GM21737 (cell line): ENCODE measurements at regions not wholly inside any gene's neighbourhood (a gene's known extent, or its start where the extent isn't known, plus 50 kb on each side); places are given as distances from the start of the nearest gene placed in this dataset.
"Not testable (repeated sequence)": the region's sequence is repeated elsewhere in the genome, so short reads cannot be mapped to it uniquely, and the experiment has no call there.

Experiments
- ATAC-seq: cut with Tn5 transposase; IDR thresholded peaks from one replicate; pipeline ENCODE4 v1.9.1; 2021; ENCODE audit warnings: mild to moderate bottlenecking, moderate library complexity; ENCODE audit not compliant: unreplicated experiment

GRCh38 chr17:77332034-77332971 is 191.5 kb downstream of the SEC14L1 start:
- ATAC-seq, result no peak

GRCh38 chr17:77332981-77333685 is 192.4 kb downstream of the SEC14L1 start:
- ATAC-seq, result no peak

DNA sequence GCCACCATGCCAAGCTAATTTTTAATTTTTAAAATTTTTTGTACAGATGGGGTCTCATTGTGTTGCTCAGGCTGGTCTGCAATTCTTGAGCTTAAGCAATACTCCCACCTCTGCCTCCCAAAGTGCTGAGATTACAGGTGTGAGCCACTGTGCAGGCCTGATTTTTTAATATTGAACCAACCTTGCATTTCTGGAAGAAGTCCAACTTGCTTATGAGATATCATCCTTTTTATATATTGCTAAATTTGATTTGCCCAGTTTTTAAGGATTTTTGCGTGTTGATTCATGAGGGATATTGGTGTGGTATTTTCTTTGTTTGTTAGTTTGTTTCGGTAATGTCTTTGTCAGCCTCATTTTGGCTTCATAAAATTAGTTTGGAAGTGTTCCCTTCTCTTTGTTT is 196.4 kb downstream of the SEC14L1 start:
- ATAC-seq, result no peak

GRCh38 chr17:77341069-77341541 is 200.3 kb downstream of the SEC14L1 start:
- no peak for ATAC-seq

DNA sequence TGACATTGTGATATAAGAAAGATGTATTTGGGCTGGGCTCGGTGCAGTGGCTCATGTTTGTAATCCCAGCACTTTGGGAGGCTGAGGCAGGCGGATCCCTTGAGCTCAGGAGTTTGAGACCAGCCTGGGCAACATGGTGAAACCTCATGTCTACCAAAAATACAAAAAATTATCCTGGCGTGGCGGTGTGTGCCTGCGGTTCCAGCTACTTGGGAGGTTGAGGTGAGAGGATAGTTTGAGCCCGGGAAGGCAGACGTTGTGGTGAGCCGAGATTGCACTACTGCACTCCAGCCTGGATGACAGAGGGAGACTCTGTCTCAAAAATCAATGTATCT is 201.9 kb downstream of the SEC14L1 start:
- ATAC-seq, result not testable (repeated sequence)

- no peak for ATAC-seq
These were observed 202.4 kb downstream of the SEC14L1 start for GRCh38 chr17:77343031-77343800.

GRCh38 chr17:77344038-77344437 is 203.3 kb downstream of the SEC14L1 start:
- ATAC-seq, result no peak

GRCh38 chr17:77345260-77345910 is 204.6 kb downstream of the SEC14L1 start:
- no peak for ATAC-seq

DNA sequence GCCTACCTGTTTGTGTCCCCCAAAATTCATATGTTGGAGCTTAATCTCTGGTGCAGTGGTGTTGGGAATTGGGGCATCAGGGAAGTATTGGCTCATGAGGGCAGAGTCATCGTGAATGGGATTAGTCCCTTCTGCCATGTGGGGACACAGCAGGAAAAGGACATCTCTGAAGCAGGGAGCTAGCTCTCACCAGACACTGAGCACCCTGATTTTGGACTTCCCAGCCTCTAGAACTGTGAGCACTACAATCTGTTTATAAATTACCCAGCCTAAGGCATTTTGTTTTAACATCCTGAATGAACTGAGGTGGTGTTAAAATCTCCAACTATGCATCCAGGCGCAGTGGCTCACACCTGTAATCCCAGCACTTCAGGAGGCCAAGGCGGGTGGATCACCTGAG is 206.0 kb downstream of the SEC14L1 start:
- ATAC-seq, result no peak

DNA sequence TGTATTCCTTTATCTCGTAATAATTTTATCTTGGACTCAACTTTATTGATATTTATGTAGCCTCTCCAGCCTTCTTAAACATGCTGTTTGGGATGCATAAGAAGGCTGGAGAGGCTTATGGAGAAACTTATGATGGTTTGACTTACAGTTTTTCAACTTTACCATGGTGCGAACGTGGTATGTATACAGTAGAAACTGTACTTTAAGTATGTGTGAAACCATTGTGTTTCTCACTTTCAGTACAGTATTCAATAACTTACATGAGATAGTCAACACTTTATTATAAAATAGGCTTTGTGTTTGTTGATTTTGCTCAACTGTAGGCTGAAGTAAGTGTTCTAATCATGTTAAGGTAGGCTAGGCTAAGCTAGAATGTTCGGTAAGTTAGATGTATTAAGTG is 206.8 kb downstream of the SEC14L1 start:
- no peak for ATAC-seq

GRCh38 chr17:77349976-77350830 is 209.4 kb downstream of the SEC14L1 start:
- ATAC-seq, result no peak

DNA sequence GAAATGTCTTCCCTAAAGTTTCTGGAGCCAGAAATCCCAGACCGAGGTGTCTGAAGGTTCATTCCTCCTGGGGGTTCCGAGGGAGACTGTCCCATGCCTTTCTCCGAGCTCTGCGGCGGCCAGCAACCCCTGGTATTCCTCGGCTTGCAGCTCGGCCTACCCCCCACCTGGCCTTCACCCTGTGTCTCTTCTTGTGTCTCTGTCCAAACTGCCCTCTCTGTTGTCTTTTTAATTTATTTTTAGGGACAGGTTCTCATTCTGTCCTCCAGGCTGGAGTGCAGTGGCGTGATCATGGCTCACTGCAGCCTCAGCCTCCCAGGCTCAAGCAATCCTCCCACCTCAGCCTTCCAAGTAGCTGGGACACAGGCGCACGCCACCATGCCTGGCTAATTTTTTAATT is 211.7 kb downstream of the SEC14L1 start:
- no peak for ATAC-seq

DNA sequence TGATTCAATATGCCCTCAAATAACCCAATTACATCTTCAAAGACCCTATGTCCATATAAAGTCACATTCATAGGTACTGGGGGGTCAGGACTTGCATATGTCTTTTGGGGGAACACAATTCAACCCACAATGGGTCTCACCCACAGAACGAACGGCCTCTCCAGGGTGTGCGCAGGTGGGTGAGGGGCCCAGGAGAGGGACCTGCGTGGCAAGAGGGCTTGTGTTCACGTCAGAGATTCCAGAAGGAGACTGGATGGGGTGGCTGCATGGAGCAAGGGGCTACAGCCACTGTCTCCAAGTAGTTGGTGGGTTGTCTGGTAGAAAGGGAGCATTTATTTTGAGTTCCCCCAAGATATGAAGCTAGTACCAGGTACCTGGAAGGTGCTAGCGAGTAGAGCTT is 212.2 kb downstream of the SEC14L1 start:
- no peak for ATAC-seq

DNA sequence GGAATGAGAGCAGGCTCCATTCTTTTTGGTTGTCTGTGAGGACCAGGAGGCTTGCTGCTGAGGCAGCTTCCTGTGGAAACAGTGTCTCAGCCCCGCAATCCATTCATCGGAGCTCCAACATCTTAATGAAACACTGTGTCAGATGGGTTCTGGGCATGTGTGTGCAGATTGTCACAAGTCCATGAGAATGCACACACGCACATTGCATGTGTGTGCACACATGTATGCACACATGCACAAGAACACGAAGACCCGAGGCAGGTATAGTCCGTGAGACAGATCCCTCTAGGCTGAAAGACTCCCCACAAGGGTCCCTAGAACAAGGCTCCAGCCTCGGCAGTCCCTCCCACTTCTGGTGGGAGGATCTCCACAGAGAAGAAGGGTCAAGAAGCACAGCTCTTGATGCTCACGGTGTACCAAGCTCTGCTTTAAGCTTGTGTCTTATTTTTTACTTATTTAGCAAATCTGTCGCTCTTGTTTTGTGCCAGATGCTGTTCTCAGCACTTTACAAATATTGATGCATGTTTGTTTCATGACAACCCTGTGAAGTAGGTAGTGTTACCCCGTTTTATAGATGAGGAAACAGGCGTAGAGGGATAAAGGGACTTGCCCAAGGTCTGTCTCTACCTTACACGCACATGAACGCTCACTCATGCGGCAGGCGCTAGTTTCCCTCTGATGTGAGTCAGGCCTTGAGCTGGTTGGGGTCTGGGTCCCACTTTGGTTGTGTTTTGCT is 213.1 kb downstream of the SEC14L1 start:
- ATAC-seq, result no peak

- no peak for ATAC-seq
These were observed 213.6 kb downstream of the SEC14L1 start for GRCh38 chr17:77354420-77354669.

DNA sequence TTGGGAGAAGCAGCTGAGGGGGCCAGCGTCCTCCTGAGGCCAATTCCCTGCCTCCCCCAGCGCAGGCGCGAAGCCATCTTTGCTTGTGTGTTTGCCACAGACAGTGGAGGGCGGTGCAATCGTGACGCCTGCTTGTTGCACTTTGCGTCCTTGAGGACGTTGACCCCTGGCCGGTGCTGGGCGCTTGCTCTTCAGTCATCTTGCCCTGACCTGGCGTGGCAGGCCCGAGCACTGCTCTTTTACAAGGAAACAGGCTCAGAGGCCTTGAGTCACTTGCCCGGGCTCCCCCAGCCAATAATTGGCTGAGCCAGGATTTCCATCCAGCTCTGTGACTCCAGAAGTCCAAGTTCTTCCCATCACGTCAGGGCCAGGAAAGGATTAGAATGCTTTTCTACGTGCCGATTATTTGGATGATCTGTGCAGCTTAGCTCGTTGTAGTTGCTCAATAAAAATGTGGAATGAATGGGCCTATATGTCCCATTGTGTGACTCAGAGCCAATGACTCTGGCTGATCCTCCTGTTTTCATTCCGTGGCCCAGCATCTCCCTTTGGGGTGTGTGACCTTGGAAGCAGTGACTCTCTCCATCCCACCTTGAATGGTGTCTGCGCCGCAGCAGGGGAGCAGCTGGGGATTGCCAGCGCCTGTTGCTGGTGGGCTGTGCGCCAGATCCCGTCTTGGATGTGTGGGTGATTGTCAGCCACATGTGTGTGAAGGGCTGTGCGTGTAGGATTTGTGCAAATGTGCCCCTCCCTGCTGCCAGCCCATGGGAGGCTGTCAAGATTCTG is 214.1 kb downstream of the SEC14L1 start:
- ATAC-seq, result no peak

DNA sequence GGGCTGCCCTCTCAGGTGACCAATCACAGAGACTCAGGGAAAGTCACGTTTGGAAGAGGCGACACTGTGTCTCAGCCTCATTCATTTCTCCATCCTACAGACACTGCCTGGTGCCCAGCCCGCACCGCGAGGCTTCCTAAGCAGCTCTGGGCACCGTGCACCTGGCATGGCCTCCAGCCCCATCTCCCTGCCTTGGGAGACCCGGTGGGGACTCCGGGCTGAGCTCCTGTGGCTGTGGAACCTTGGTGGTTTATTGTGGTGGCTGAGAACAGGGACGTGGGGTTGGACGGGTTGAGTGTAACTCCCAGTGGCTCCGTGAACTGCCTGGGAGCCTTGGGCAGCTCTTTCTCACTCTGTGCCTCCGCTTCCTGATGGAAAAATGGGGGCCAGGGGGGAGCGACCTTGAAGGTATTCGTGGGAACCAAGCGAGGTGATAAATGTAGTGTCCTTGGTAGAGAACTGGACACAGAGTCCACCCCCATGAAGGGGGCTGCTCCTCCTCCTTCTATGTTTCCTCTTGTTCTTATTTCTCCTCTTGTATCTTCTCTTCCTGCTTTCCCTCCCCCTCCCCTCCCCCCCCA is 215.4 kb downstream of the SEC14L1 start:
- no peak for ATAC-seq

GRCh38 chr17:77356690-77357201 is 216.0 kb downstream of the SEC14L1 start:
- ATAC-seq, result no peak
